GM19351 (cell line): ENCODE measurements at regions not wholly inside any gene's neighbourhood (a gene's known extent, or its start where the extent isn't known, plus 50 kb on each side); places are given as distances from the start of the nearest gene placed in this dataset.
"Not testable (repeated sequence)": the region's sequence is repeated elsewhere in the genome, so short reads cannot be mapped to it uniquely, and the experiment has no call there.

ENCODE experiments used
- ATAC-seq: cut with Tn5 transposase; IDR thresholded peaks from one replicate; pipeline ENCODE4 v1.9.1; 2021; ENCODE audit warnings: mild to moderate bottlenecking, moderate library complexity; ENCODE audit not compliant: unreplicated experiment

DNA sequence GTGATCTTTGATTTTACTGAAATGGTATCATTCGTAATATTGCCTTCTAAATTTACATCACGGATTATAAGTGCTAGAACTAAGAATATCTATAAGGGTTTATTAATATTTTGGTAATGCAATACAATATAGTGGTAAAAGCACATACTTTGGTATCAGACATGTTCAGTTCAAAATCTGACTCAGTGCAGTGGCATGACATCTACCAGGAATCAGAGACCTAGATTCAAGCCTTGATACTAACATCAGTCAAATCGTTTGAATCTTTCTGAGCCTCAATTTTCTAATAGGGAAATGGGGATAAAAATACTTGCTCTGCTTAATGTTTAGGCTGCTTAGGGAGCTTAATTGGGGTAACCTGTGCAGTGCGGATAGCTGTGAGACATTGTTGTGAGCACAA is 488.0 kb downstream of the BCKDHB start:
- no peak for ATAC-seq

DNA sequence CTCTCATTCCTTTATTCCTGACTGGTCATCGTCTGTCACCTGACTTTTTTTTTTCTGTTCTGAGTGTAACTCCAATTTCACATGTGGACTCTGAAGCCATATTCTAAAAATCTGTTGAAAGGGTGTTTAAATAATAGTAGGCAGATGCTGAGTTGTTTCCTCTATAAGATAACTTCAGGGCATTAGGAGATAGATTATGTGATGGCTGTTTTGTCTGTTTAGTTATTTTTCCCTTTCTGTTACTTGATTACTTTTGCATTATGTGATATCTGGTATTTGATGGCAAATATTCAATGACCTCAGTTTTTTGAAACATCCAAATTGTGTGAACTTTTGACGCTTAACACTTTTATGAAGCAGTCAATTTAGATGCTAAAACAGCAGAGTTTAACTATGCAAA is 486.0 kb downstream of the BCKDHB start:
- ATAC-seq: no peak

GRCh38 chr6:80586242-80586641 is 479.8 kb downstream of the BCKDHB start:
- no peak for ATAC-seq

GRCh38 chr6:80579391-80580023 is 473.0 kb downstream of the BCKDHB start:
- ATAC-seq: no peak

DNA sequence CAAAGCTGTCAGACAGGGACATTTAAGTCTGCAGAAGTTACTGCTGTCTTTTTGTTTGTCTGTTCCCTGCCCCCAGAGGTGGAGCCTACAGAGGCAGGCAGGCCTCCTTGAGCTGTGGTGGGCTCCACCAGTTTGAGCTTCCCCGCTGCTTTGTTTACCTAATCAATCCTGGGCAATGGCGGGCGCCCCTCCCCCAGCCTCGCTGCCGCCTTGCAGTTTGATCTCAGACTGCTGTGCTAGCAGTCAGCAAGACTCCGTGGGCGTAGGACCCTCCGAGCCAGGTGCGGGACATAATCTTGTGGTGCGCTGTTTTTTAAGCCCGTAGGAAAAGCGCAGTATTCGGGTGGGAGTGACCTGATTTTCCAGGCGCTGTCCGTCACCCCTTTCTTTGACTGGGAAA is 466.8 kb downstream of the BCKDHB start:
- ATAC-seq: not testable (repeated sequence)

GRCh38 chr6:80566361-80566760 is 459.9 kb downstream of the BCKDHB start:
- peak; percentile 78 for ATAC-seq

GRCh38 chr6:80553071-80553740 is 446.7 kb downstream of the BCKDHB start:
- no peak for ATAC-seq

DNA sequence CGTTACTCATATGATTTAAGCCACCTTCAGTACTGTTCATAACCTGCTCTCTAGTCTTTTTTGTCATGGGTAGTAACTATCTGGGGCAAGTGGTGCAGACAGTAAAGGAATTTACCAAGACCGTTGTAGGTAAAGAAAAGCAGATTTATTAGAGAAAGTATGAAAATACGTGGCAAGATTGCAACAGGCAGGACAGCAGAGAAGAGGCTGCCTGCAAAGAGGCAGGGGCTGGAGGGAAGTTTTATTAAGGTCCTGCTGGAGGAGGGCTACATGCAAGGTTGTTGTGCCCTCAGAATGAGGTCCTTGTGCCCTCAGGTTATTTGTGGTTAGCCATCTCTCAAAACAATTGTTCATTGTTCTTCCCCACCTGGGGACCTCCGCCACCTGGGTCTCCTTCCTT is 444.3 kb downstream of the BCKDHB start:
- ATAC-seq: no peak

GRCh38 chr6:80550281-80550680 is 443.8 kb downstream of the BCKDHB start:
- no peak for ATAC-seq

DNA sequence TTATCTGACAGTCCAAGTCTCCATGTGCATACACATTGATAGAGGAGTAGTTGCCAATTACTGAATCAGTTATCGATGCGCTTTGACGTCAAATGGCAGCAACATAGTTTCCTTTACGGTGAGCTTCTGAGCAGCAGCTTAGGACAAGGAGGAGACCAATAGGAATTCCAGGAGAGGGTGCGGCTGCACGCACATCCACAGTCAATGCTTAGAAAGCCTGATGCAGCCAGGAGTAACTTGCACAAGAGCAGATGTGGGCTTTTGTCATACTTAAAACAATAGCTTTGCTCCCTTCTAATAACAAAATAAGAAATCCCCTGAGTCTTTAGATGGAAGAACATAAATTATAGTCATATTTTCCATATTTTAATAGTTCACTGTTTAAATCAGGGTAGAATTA is 442.1 kb downstream of the BCKDHB start:
- no peak for ATAC-seq

DNA sequence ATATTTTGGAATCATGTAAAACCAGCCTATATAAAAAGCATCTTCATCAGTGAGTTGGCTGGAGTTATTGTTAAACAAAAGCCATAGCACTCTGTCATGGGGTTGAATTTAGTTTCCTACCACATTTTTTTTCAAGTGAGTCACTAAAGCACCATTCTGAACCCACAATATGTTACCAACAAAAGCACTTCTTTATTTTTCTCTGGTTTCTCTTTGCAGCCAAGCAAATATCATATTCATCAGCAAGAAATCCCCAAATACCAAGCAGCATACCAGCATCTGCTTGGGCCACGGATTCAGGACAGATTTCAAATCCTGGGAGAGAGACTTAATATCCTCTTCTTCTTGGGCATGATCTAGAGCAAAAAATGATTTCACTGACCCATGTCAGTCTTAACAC is 441.4 kb downstream of the BCKDHB start:
- no peak for ATAC-seq

GRCh38 chr6:80544976-80545722 is 438.7 kb downstream of the BCKDHB start:
- ATAC-seq: peak; percentile 31

DNA sequence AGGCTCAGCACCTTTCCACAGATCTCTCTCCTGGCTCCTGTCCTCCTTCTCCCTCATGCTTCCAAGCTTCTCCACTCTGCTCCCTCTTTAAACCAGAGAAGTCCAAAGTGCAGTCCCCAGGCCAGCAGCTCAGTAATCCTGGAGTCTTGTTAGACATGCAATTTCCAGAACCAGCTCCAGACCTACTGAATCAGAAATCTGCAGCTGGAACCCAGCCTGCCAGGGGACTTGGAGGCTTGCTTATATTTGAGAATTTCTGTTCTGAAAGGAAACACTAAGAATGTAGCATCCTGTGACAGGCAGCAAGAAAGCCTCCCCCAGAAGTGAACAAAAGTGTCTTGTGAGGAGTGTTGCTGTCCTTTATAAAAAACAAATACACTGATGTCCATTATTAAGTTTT is 438.1 kb downstream of the BCKDHB start:
- ATAC-seq: no peak

GRCh38 chr6:80543598-80544222 is 437.2 kb downstream of the BCKDHB start:
- no peak for ATAC-seq

DNA sequence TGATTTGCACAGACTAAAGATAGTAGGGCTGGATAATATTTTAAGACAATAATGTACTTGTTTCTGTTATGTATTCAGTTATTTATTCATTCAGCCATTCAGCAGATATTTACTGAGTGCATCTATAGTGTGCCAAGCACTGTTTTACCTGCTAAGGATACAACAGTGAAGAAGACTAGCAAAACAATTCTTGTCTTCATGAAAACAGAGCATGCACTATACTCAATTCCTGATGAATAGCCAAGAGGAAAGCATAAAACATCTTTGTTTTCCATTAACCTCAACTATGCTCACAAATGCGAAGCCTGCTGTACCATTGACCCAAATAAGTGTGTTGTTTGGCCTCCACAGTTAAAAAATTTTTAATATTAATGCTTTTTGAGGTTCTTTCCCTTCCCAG is 436.7 kb downstream of the BCKDHB start:
- ATAC-seq: no peak

- no peak for ATAC-seq
Measured at GRCh38 chr6:80541886-80542285, 435.4 kb downstream of the BCKDHB start.

GRCh38 chr6:80541181-80541580 is 434.7 kb downstream of the BCKDHB start:
- no peak for ATAC-seq

GRCh38 chr6:80540700-80541099 is 434.2 kb downstream of the BCKDHB start:
- ATAC-seq: no peak

DNA sequence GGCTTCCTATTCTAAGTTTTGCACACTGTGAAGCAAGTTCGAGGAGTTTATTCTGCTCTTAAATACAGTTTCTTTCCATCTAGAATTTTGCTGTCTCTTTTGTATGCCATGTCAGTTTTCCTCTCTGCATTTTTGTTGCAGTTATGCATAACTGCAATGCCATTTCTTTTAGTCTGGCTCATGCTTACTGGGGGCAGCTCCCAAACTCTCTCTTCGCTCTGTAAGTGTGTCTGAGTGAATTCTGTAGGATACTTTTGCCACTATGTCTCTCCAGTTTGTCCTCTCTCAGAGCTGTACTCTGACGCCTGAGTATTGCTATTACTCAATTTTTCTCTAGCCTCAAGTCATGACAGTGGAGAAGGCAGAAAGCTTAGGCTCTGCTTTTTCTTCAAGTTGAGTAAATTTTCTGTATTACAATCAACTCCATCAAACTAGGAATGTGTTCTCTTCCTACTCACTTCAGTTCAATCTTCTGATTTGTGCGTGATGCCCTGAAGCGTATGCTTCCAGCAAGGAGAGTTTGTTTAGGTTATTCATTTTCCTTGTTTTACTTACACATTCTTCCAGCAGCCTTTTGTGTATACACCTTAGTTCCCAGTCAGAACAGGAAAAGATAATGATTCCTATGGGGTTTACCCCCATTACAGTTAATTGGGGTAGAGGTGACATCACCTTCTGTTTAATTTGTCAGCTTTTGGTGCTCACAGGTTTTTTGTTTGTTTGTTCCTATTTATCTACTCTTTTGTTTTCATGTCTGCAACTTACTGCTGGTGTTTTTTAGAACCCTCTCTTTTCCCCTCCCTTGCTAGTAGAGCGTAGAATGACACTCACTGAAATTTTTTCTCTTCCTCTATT is 430.9 kb downstream of the BCKDHB start:
- no peak for ATAC-seq

DNA sequence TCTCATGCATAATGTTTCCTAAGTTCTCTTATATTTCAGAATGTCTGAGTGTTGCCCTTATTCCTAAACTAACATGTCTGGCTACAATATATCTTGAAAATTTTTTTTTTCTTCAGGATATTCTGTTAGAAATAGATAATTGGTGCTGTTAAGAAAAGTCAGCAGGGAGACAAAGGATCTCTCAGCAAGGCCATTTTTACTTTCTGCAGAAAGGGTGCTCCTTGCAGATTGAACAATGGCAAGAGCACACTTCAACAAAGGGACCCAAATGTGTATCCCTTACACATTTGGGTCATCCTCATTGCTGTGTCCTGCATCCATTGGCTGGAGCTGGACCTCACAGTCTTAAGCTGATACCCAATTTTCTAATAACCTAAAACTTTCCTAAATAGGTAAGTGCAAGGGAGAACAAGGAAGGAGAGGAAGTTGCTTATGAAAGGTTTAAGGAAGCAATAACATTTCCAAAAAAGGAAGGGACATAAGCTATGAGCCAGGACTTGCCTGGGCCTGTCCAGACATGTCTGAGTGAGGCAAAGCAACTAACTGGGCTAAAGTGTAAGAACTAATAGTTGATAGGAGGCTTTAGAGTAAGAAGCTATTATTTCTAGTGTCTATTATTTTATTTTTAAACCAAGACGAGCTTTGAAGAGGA is 429.6 kb downstream of the BCKDHB start:
- ATAC-seq: no peak
